SU-DHL-6 (cell line): ENCODE measurements at regions not wholly inside any gene's neighbourhood (a gene's known extent, or its start where the extent isn't known, plus 50 kb on each side); places are given as distances from the start of the nearest gene placed in this dataset.

Source experiments
- H2AFZ ChIP-seq: fragments of 200-600 bp; sonication (generic); 2 replicates; pipeline ENCODE4 v1.6.1; 2014; ENCODE audit warnings: low read depth, mild to moderate bottlenecking, moderate library complexity, mixed read lengths, antibody characterized with exemption, low read length; ENCODE audit not compliant: severe bottlenecking
- H3F3A ChIP-seq: fragments of 200-600 bp; shearing (Covaris generic); 2 replicates; pipeline ENCODE4 v1.6.0; 2016; ENCODE audit warnings: antibody characterized with exemption, mild to moderate bottlenecking; ENCODE audit not compliant: insufficient read depth
- H3K27ac ChIP-seq: fragments of 200-600 bp; sonication (generic); 2 replicates; pipeline ENCODE4 v1.5.1; 2016; ENCODE audit warnings: low read depth, mild to moderate bottlenecking, low read length, moderate library complexity, mixed read lengths
- H3K27me3 ChIP-seq: fragments of 200-600 bp; sonication (generic), shearing (Covaris generic); 2 replicates; pipeline ENCODE4 v1.6.0; 2014; ENCODE audit warnings: mild to moderate bottlenecking, low read length
- H3K36me3 ChIP-seq: fragments of 200-600 bp; sonication (generic); 2 replicates; pipeline ENCODE4 v1.6.1; 2014; ENCODE audit warnings: mild to moderate bottlenecking, low read length, mixed read lengths
- H3K4me2 ChIP-seq: fragments of 300-600, 200-600 bp; shearing (Covaris generic), sonication (generic); 2 replicates; pipeline ENCODE4 v1.6.0; 2014; ENCODE audit warnings: low read length, low read depth, mild to moderate bottlenecking; ENCODE audit not compliant: poor library complexity, severe bottlenecking
- H3K4me3 ChIP-seq: fragments of 200-600 bp; sonication (generic); 2 replicates; pipeline ENCODE4 v1.5.1; 2014; ENCODE audit warnings: antibody characterized with exemption, low read length, mild to moderate bottlenecking, mixed read lengths; ENCODE audit not compliant: insufficient read depth, poor library complexity, severe bottlenecking
- H3K79me2 ChIP-seq: fragments of 200-600 bp; sonication (generic); 2 replicates; pipeline ENCODE4 v1.6.1; 2014; ENCODE audit warnings: mild to moderate bottlenecking, low read length, moderate library complexity; ENCODE audit not compliant: insufficient read depth
- H3K9ac ChIP-seq: fragments of 200-600 bp; sonication (generic); 2 replicates; pipeline ENCODE4 v1.7.0; 2014; ENCODE audit warnings: mild to moderate bottlenecking, low read length
- H3K9me2 ChIP-seq: fragments of 200-600 bp; sonication (generic); replicated peaks from 2 replicates; pipeline ENCODE4 v1.6.1; 2014; ENCODE audit warnings: low read length; ENCODE audit not compliant: insufficient read depth
- H3K9me3 ChIP-seq: fragments of 200-600 bp; sonication (generic); 2 replicates; pipeline ENCODE4 v1.6.1; 2014; ENCODE audit warnings: low read length, mixed read lengths; ENCODE audit not compliant: insufficient read depth
- H4K20me1 ChIP-seq: fragments of 200-600 bp; sonication (generic); 2 replicates; pipeline ENCODE4 v1.6.1; 2014; ENCODE audit warnings: low read depth, mild to moderate bottlenecking, antibody characterized with exemption, low read length, moderate library complexity, mixed read lengths
- EZH2phosphoT487 ChIP-seq: fragments of 200-600 bp; sonication (generic), shearing (Covaris generic); conservative IDR thresholded peaks from 2 replicates; pipeline ENCODE4 v1.6.1; 2018; ENCODE audit warnings: mild to moderate bottlenecking, antibody characterized with exemption, low read length, moderate library complexity, mixed read lengths
- TF ChIP-seq, protein P1 (sequence below): fragments of 200-600 bp; sonication (generic); IDR thresholded peaks from one replicate; pipeline ENCODE4 v1.5.1; 2017; ENCODE audit warnings: antibody characterized with exemption, mild to moderate bottlenecking, low read length, moderate library complexity; ENCODE audit not compliant: insufficient read depth, poor library complexity, severe bottlenecking

DNA sequence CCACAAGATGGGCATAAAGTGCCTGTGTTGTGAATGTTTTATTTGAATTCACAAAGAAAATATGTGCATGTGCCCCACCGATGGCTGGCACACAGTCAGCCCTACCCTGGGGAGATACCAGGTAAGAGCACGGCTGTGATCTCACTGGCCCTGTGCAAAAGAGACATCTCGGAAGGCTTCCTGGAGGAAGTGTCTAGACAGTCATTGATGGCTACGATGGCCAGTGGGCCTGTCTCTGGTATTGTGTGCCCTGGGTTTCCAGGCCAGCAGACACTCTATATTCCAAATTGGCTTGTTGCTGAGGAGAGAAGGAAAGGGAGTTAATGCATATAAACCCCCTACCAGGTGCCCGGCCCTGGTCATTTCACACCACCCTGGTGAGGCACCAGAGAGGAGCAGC, 211.7 kb downstream of the GLI2 start:
- Histone ChIP-seq H3K4me2 (no peak overlapping the region), H3K9me3 (no peaks in the 10 kb centered on the region), H3K27me3 (no peaks in the 10 kb centered on the region), H3K4me3 (no peak overlapping the region), H3K79me2 (no peaks in the 10 kb centered on the region), H3F3A (no peaks in the 10 kb centered on the region), H3K9me2 (no peaks in the 10 kb centered on the region), H2AFZ (no peak overlapping the region), H3K27ac (no peak overlapping the region), H3K9ac (no peak overlapping the region), H3K36me3 (no peaks in the 10 kb centered on the region), H4K20me1 (no peaks in the 10 kb centered on the region)
- TF ChIP-seq, protein P1, sequence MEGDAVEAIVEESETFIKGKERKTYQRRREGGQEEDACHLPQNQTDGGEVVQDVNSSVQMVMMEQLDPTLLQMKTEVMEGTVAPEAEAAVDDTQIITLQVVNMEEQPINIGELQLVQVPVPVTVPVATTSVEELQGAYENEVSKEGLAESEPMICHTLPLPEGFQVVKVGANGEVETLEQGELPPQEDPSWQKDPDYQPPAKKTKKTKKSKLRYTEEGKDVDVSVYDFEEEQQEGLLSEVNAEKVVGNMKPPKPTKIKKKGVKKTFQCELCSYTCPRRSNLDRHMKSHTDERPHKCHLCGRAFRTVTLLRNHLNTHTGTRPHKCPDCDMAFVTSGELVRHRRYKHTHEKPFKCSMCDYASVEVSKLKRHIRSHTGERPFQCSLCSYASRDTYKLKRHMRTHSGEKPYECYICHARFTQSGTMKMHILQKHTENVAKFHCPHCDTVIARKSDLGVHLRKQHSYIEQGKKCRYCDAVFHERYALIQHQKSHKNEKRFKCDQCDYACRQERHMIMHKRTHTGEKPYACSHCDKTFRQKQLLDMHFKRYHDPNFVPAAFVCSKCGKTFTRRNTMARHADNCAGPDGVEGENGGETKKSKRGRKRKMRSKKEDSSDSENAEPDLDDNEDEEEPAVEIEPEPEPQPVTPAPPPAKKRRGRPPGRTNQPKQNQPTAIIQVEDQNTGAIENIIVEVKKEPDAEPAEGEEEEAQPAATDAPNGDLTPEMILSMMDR = no peak
- no peak for TF ChIP-seq EZH2phosphoT487

DNA sequence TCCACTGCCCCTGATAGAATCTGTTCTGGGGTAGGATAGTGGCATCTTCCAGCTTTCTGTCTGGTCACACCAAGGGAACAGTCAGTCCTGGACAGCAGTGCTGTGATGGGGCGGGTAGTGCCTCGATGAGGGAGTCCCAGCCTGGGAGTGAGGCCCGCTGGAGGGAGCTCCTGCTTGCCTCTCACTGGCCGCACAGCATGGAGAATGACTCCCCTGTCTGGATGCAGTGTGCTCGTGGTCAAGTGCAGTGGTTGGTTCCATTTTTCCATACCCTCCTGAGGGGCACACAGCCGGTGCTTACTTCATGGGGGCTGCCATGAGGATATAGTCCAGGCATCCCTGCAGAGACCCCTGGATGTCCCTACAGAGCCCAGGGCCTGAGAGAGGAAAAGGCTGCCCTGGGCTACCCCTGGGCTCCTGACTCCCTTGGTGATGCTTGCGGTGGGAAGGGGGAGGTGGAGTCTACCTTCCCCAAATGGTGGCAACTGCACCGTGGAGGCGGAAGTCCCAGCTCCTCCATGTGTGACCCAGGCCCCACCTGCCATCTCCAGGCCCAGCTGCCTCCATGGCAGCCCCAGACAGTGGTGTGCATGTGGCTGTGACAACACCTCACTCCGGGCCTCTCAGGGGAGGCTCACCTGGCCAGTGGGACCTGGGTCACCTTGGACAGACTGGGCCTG, 212.5 kb downstream of the GLI2 start:
- Histone ChIP-seq H3K79me2 (no peaks in the 10 kb centered on the region), H4K20me1 (no peaks in the 10 kb centered on the region), H3K9ac (no peak overlapping the region), H3K27ac (no peak overlapping the region), H3K4me3 (no peak overlapping the region), H3K36me3 (no peaks in the 10 kb centered on the region), H3F3A (no peaks in the 10 kb centered on the region), H2AFZ (no peak overlapping the region), H3K4me2 (no peak overlapping the region), H3K9me2 (no peaks in the 10 kb centered on the region), H3K9me3 (no peaks in the 10 kb centered on the region), H3K27me3 (no peaks in the 10 kb centered on the region)
- TF ChIP-seq, protein P1 = no peak
- no peak for TF ChIP-seq EZH2phosphoT487

DNA sequence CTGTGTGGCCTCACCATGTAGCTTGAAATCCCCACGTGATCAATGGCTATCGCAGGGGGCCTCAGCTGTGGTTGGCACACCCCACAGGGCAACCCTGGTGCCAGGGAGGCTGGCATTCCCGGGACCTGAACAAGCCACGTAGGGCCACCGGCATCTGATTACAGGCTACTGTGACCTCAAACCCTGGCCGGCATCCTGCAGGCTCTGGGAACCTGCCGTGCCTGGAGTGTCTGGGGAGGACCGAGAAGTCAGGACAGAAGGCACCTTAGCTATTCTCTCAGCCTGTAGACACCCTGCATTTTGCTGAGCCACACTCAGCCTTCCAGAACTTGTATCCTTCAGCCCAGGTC, 213.0 kb downstream of the GLI2 start:
- H3K4me2 ChIP-seq = no peak overlapping the region
- no peaks in the 10 kb centered on the region for H3K27me3 ChIP-seq
- no peak overlapping the region for H3K27ac ChIP-seq
- H3K9me2 ChIP-seq = no peaks in the 10 kb centered on the region
- H4K20me1 ChIP-seq = no peaks in the 10 kb centered on the region
- no peak overlapping the region for H3K4me3 ChIP-seq
- TF ChIP-seq EZH2phosphoT487 = no peak
- TF ChIP-seq, protein P1 = no peak
- no peaks in the 10 kb centered on the region for H3K36me3 ChIP-seq
- no peaks in the 10 kb centered on the region for H3K79me2 ChIP-seq
- no peak overlapping the region for H3K9ac ChIP-seq
- H3F3A ChIP-seq = no peaks in the 10 kb centered on the region
- no peak overlapping the region for H2AFZ ChIP-seq
- H3K9me3 ChIP-seq = no peaks in the 10 kb centered on the region
